Ovary (tissue), 3 donors: ENCODE measurements at regions not wholly inside any gene's neighbourhood (a gene's known extent, or its start where the extent isn't known, plus 50 kb on each side); places are given as distances from the start of the nearest gene placed in this dataset.

Experiments used
- CTCF ChIP-seq, 3 donors: fragments of 450-650 bp in 2 of 3; fragments of 200-600 bp in 1 of 3; IDR thresholded peaks; one replicate each; pipeline versions ENCODE4 v1.5.1 to v1.8.0; 2016 to 2022; ENCODE audit warnings: antibody characterized with exemption in 3 of 3, mild to moderate bottlenecking in 1 of 3
- EP300 ChIP-seq: sonication (generic); formaldehyde crosslinking; IDR thresholded peaks from one replicate; pipeline ENCODE4 v1.6.1; 2017; ENCODE audit warnings: antibody characterized with exemption
- POLR2A ChIP-seq: fragments of 450-650 bp; IDR thresholded peaks from one replicate; pipeline ENCODE4 v1.6.1; 2017; ENCODE audit warnings: antibody characterized with exemption, mild to moderate bottlenecking, moderate library complexity
- donor health status: DM: no; HTN: no; CAD: no.

GRCh38 chr5:167713896-167714295 is 577.5 kb upstream of the WWC1 start:
- no peak for TF ChIP-seq POLR2A
- TF ChIP-seq CTCF (IDR thresholded peaks at IDR 0.05): no peak
- TF ChIP-seq EP300: no peak
